ENCODE measurements at regions not wholly inside any gene's neighbourhood (a gene's known extent, or its start where the extent isn't known, plus 50 kb on each side); places are given as distances from the start of the nearest gene placed in this dataset.

GRCh38 chr3:181971424-181971823 is 259.7 kb downstream of the SOX2 start:
- Histone ChIP-seq H3K4me2 (ENCODE audit: low read depth, low read length) (no peak overlapping the region), H3K27me3 (ENCODE audit: control insufficient read depth, insufficient read depth, low read length) (no peaks in the 10 kb centered on the region), H2BK15ac (ENCODE audit: low read depth, low read length) (no peak overlapping the region), H3K9ac (ENCODE audit: low read depth, low read length) (no peak overlapping the region), H2BK20ac (ENCODE audit: low read depth, low read length) (no peak overlapping the region), H3K18ac (ENCODE audit: low read depth, low read length) (no peak overlapping the region), H3K4ac (ENCODE audit: low read depth, low read length) (no peak overlapping the region), H3K9me3 (ENCODE audit: control insufficient read depth, insufficient read depth, low read length) (peaks cover 5% of the 10 kb centered on the region), H3K36me3 (ENCODE audit: control insufficient read depth, insufficient read depth, low read length) (no peaks in the 10 kb centered on the region), H4K5ac (ENCODE audit: low read depth, low read length) (no peak overlapping the region), H4K20me1 (ENCODE audit: insufficient read depth, low read length) (no peaks in the 10 kb centered on the region), H3K4me3 (ENCODE audit: insufficient read depth, low read depth, low read length) (no peak overlapping the region), H3K79me1 (ENCODE audit: low read depth in 1 of 2, low read length in 2 of 2) (no peaks in the 10 kb centered on the region), H2AK5ac (ENCODE audit: low read depth, low read length) (no peak overlapping the region), H3K27ac (ENCODE audit: insufficient read depth, low read length) (no peak overlapping the region), H4K91ac (ENCODE audit: insufficient read depth, low read depth, low read length) (no peak overlapping the region), H4K8ac (ENCODE audit: low read depth in 2 of 2, low read length in 2 of 2) (no peak overlapping the region), H2BK120ac (ENCODE audit: low read depth, low read length) (no peak overlapping the region), H2AFZ (replicated peaks; ENCODE audit: low read length, poor library complexity) (no peak overlapping the region), H2BK5ac (ENCODE audit: low read depth, low read length, poor library complexity, severe bottlenecking) (no peak overlapping the region), H2AK9ac (replicated peaks; ENCODE audit: low read depth, low read length, poor library complexity) (no peak overlapping the region), H3K9me1 (ENCODE audit: insufficient read depth, low read length) (no peaks in the 10 kb centered on the region), H3K4me1 (ENCODE audit: control insufficient read depth, insufficient read depth, low read length) (no peaks in the 10 kb centered on the region), H3K14ac (replicated peaks; ENCODE audit: low read depth, low read length) (no peak overlapping the region), H3K23ac (ENCODE audit: low read depth, low read length) (no peak overlapping the region), H3K56ac (ENCODE audit: extremely low read depth, insufficient read depth, low read length) (no peak overlapping the region)
- TF ChIP-seq RFX5 (IDR thresholded peaks at IDR 0.05; ENCODE audit: low read depth, low read length) = no peak
- no peak for TF ChIP-seq CTCF (conservative IDR thresholded peaks at IDR 0.05; ENCODE audit: low read depth, low read length)
- no peak for TF ChIP-seq SMC3 (IDR thresholded peaks at IDR 0.05; ENCODE audit: low read depth, low read length)
- TF ChIP-seq BHLHE40 (IDR thresholded peaks at IDR 0.05; ENCODE audit: low read depth, low read length) = no peak
- no peak for TF ChIP-seq MXI1 (IDR thresholded peaks at IDR 0.05; ENCODE audit: borderline replicate concordance, low read depth, low read length)
- no peak for TF ChIP-seq FOS (IDR thresholded peaks at IDR 0.05; ENCODE audit: low read depth, low read length)
- no peak for TF ChIP-seq ELK1 (IDR thresholded peaks at IDR 0.05; ENCODE audit: borderline replicate concordance, low read depth, low read length)
- no peak for TF ChIP-seq NFE2L2 (IDR thresholded peaks at IDR 0.05; ENCODE audit: low read depth, low read length)
- no peak for TF ChIP-seq POLR2A (IDR thresholded peaks at IDR 0.05; ENCODE audit: low read depth, low read length)
- TF ChIP-seq CEBPB (IDR thresholded peaks at IDR 0.05; ENCODE audit: low read depth, low read length) = no peak
- TF ChIP-seq RCOR1 (IDR thresholded peaks at IDR 0.05; ENCODE audit: insufficient replicate concordance, low read length) = no peak
- TF ChIP-seq USF2 (IDR thresholded peaks at IDR 0.05; ENCODE audit: low read depth, low read length) = no peak
- BruUV-seq (replicated peaks) = no TSS peak
- no peak for ATAC-seq (ENCODE audit: low read depth)
- ChIA-PET POLR2A (ENCODE audit: unreplicated experiment) (no interaction called here), CTCF (no interaction called here)
- DNase-seq = no peak
- dilution Hi-C loops (cut with HindIII; ENCODE audit: low sequenced_read_pairs, unreplicated experiment) (no loop called here), intact Hi-C loops (cut with micrococcal nuclease) (no loop called here), in situ Hi-C loops (cut with MboI; ENCODE audit: low sequenced_read_pairs) (no loop called here)
- WGBS, 2 experiments (ENCODE audit: extremely low coverage in 2 of 2, insufficient read length in 1 of 2) = no CpG with 5 or more reads among the region's 2 CpGs
